ENCODE measurements at regions not wholly inside any gene's neighbourhood (a gene's known extent, or its start where the extent isn't known, plus 50 kb on each side); places are given as distances from the start of the nearest gene placed in this dataset.
"Not testable (repeated sequence)": the region's sequence is repeated elsewhere in the genome, so short reads cannot be mapped to it uniquely, and the experiment has no call there.

DNA sequence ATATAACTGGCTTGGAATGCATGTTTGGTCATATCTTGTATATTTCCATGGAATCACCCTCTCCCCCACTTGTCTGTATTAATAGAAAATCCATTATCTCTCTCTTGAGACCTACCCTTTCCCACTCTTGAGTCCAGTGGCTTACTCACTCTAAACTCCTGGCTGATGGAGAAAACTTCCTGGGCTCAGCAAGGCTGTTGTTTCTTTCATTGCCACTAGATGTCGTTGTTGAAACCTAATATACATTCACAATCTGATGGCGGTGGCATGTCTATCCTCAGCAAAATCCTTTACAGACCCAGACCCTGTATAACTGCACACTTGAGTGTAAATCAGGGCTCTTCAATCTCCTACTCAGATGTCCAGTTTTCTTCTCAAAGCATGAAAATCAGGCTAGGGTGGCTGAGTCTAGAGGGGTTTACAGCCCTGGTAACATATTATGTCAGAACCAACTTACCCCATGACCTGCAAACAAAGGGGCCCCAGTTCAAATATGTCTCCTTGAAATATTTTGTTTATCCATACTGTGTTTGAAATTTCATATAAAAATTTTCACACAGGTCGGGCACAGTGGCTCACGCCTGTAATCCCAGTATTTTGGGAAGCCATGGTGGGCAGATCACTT, 70.0 kb upstream of the FAM241A start:
- Histone ChIP-seq H3K27me3 (ENCODE audit: control insufficient read depth in 5 of 5, insufficient read depth in 4 of 5, low read length in 5 of 5) (no peaks in the 10 kb centered on the region), H3K4me1 (ENCODE audit: control insufficient read depth in 5 of 5, insufficient read depth in 5 of 5, low read length in 5 of 5) (peaks cover 0 to 5% (median 0%) of the 10 kb centered on the region in 5 donors), H3K4me3 (ENCODE audit: low read depth in 1 of 5, low read length in 5 of 5) (no peak overlapping the region), H3K27ac (ENCODE audit: low read depth, low read length) (no peak overlapping the region), H3K9me3 (ENCODE audit: control insufficient read depth in 5 of 5, low read length in 5 of 5) (peaks cover 0 to 3% (median 0%) of the 10 kb centered on the region in 5 donors), H3K36me3 (ENCODE audit: control insufficient read depth in 5 of 5, insufficient read depth in 5 of 5, low read length in 5 of 5) (no peaks in the 10 kb centered on the region), H3K9ac (ENCODE audit: low read length in 5 of 5) (no peak overlapping the region)

DNA sequence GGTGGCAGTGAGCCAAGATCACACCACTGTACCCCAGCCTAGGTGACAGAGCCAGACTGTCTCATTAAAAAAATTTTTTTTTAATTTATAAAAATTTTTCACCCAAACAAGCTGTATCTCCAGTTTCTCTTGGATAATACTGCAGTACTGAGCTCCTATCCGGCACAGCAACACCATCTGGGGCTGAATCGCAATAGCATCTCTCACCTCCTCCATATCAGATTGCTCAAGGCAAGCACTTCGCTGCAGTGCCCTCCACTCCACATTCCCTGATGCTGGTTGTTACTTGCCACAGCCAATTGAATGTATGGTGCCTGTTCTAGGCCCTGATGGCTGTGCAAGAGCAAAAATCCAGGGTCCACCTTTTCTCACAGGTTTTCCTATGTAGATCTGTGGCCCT, 69.3 kb upstream of the FAM241A start:
- Histone ChIP-seq H3K36me3 (ENCODE audit: control insufficient read depth in 5 of 5, insufficient read depth in 5 of 5, low read length in 5 of 5) (no peaks in the 10 kb centered on the region), H3K9me3 (ENCODE audit: control insufficient read depth in 5 of 5, low read length in 5 of 5) (peaks cover 0 to 3% (median 0%) of the 10 kb centered on the region in 5 donors), H3K4me1 (ENCODE audit: control insufficient read depth in 5 of 5, insufficient read depth in 5 of 5, low read length in 5 of 5) (peaks cover 0 to 5% (median 0%) of the 10 kb centered on the region in 5 donors), H3K9ac (ENCODE audit: low read length in 5 of 5) (no peak overlapping the region), H3K27me3 (ENCODE audit: control insufficient read depth in 5 of 5, insufficient read depth in 4 of 5, low read length in 5 of 5) (no peaks in the 10 kb centered on the region), H3K27ac (ENCODE audit: low read depth, low read length) (no peak overlapping the region), H3K4me3 (ENCODE audit: low read depth in 1 of 5, low read length in 5 of 5) (no peak overlapping the region)

- Histone ChIP-seq H3K9ac (ENCODE audit: low read length in 5 of 5) (no peak overlapping the region), H3K9me3 (ENCODE audit: control insufficient read depth in 5 of 5, low read length in 5 of 5) (peaks cover 0 to 3% (median 0%) of the 10 kb centered on the region in 5 donors), H3K4me3 (ENCODE audit: low read depth in 1 of 5, low read length in 5 of 5) (no peak overlapping the region), H3K27me3 (ENCODE audit: control insufficient read depth in 5 of 5, insufficient read depth in 4 of 5, low read length in 5 of 5) (no peaks in the 10 kb centered on the region), H3K4me1 (ENCODE audit: control insufficient read depth in 5 of 5, insufficient read depth in 5 of 5, low read length in 5 of 5) (peaks cover 0 to 5% (median 0%) of the 10 kb centered on the region in 5 donors), H3K36me3 (ENCODE audit: control insufficient read depth in 5 of 5, insufficient read depth in 5 of 5, low read length in 5 of 5) (no peaks in the 10 kb centered on the region), H3K27ac (ENCODE audit: low read depth, low read length) (no peak overlapping the region)
Measured at GRCh38 chr4:112076919-112077608, 68.2 kb upstream of the FAM241A start.

- Histone ChIP-seq H3K9ac (ENCODE audit: low read length in 5 of 5) (no peak overlapping the region), H3K4me1 (ENCODE audit: control insufficient read depth in 5 of 5, insufficient read depth in 5 of 5, low read length in 5 of 5) (peaks cover 0 to 11% (median 2%) of the 10 kb centered on the region in 5 donors), H3K36me3 (ENCODE audit: control insufficient read depth in 5 of 5, insufficient read depth in 5 of 5, low read length in 5 of 5) (no peaks in the 10 kb centered on the region), H3K4me3 (ENCODE audit: low read depth in 1 of 5, low read length in 5 of 5) (no peak overlapping the region), H3K9me3 (ENCODE audit: control insufficient read depth in 5 of 5, low read length in 5 of 5) (peaks cover 0 to 3% (median 0%) of the 10 kb centered on the region in 5 donors), H3K27ac (ENCODE audit: low read depth, low read length) (no peak overlapping the region), H3K27me3 (ENCODE audit: control insufficient read depth in 5 of 5, insufficient read depth in 4 of 5, low read length in 5 of 5) (no peaks in the 10 kb centered on the region)
Measured at GRCh38 chr4:112077743-112078142, 67.5 kb upstream of the FAM241A start.

GRCh38 chr4:112082954-112083586, 62.2 kb upstream of the FAM241A start:
- Histone ChIP-seq H3K27me3 (ENCODE audit: control insufficient read depth in 5 of 5, insufficient read depth in 4 of 5, low read length in 5 of 5) (no peaks in the 10 kb centered on the region), H3K36me3 (ENCODE audit: control insufficient read depth in 5 of 5, insufficient read depth in 5 of 5, low read length in 5 of 5) (no peaks in the 10 kb centered on the region), H3K27ac (ENCODE audit: low read depth, low read length) (peak overlapping the region; percentile 75), H3K4me1 (ENCODE audit: control insufficient read depth in 5 of 5, insufficient read depth in 5 of 5, low read length in 5 of 5) (peaks cover 0 to 33% (median 2%) of the 10 kb centered on the region in 5 donors), H3K9me3 (ENCODE audit: control insufficient read depth in 5 of 5, low read length in 5 of 5) (no peaks in the 10 kb centered on the region), H3K9ac (ENCODE audit: low read length in 5 of 5) (no peak overlapping the region), H3K4me3 (ENCODE audit: low read depth in 1 of 5, low read length in 5 of 5) (no peak overlapping the region)

DNA sequence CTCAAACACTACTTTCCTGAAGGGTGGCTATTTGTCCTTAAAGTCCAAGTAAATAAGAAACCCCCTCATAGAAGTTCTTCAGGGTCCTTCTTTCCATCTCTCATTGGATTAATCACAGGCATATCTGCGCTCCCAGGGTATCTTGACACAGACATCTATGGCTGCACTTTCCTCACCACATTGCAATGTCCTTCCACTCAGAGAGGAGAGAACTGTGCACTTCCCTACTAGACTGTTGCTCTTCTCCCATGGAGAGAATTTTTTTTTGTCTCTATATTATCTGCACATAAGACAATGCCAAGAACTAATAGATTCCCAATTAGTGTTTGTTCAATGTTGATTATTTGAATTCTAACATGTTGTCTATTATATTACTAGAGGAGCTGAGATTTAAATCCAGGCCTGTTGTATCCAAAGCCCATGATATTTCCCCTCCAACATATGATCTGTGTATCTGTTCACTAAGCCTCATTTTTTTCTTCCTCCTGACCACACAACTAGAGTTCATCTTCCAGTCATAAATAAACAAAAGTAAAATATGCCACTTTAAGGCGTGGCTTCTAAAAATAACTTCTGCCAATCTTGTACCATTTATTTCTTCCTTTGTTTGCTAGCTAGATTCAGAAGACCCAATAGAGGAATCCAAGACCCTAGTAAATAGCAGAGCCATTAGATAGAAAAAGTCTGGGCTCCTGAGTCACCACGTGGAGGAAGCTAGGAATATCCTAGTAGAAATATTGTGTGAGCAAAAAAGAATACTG, 61.5 kb upstream of the FAM241A start:
- no peaks in the 10 kb centered on the region for H3K9me3 ChIP-seq (ENCODE audit: control insufficient read depth in 5 of 5, low read length in 5 of 5)
- no peak overlapping the region for H3K9ac ChIP-seq (ENCODE audit: low read length in 5 of 5)
- H3K27me3 ChIP-seq (ENCODE audit: control insufficient read depth in 5 of 5, insufficient read depth in 4 of 5, low read length in 5 of 5), result no peaks in the 10 kb centered on the region
- no peaks in the 10 kb centered on the region for H3K36me3 ChIP-seq (ENCODE audit: control insufficient read depth in 5 of 5, insufficient read depth in 5 of 5, low read length in 5 of 5)
- no peak overlapping the region for H3K4me3 ChIP-seq (ENCODE audit: low read depth in 1 of 5, low read length in 5 of 5)
- peaks cover 0 to 33% (median 2%) of the 10 kb centered on the region in 5 donors for H3K4me1 ChIP-seq (ENCODE audit: control insufficient read depth in 5 of 5, insufficient read depth in 5 of 5, low read length in 5 of 5)
- peak overlapping the region; percentile 75 for H3K27ac ChIP-seq (ENCODE audit: low read depth, low read length)

- Histone ChIP-seq H3K27ac (ENCODE audit: low read depth, low read length) (peak overlapping the region; percentile 63), H3K9ac (ENCODE audit: low read length in 5 of 5) (no peak overlapping the region), H3K4me1 (ENCODE audit: control insufficient read depth in 5 of 5, insufficient read depth in 5 of 5, low read length in 5 of 5) (peaks cover 0 to 33% (median 2%) of the 10 kb centered on the region in 5 donors)
Measured at GRCh38 chr4:112085156-112086035, 59.9 kb upstream of the FAM241A start.

DNA sequence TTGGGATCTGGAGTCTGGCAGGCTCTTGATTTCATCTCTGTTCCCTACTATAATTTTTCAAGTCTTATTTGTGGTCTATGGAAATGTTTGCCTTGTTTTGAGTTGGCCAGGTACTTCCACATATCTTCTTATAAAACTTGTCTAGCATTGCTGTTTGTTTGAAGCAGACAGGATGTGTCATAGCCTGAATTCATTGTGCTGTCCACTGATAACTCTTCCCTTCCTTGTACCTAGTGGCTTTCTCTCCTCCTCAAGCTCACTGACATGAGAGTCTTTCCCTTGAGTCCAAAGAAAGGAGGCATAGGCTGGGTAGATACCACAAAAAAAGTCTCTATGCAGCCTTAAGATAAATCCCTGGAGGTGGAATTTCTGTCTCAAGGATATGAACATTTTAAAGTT, 59.2 kb upstream of the FAM241A start:
- Histone ChIP-seq H3K4me3 (ENCODE audit: low read depth in 1 of 5, low read length in 5 of 5) (no peak overlapping the region), H3K27me3 (ENCODE audit: control insufficient read depth in 5 of 5, insufficient read depth in 4 of 5, low read length in 5 of 5) (no peaks in the 10 kb centered on the region), H3K27ac (ENCODE audit: low read depth, low read length) (no peak overlapping the region), H3K36me3 (ENCODE audit: control insufficient read depth in 5 of 5, insufficient read depth in 5 of 5, low read length in 5 of 5) (no peaks in the 10 kb centered on the region), H3K9ac (ENCODE audit: low read length in 5 of 5) (no peak overlapping the region), H3K9me3 (ENCODE audit: control insufficient read depth in 5 of 5, low read length in 5 of 5) (no peaks in the 10 kb centered on the region), H3K4me1 (ENCODE audit: control insufficient read depth in 5 of 5, insufficient read depth in 5 of 5, low read length in 5 of 5) (peaks cover 0 to 33% (median 2%) of the 10 kb centered on the region in 5 donors)

More at GRCh38 chr4:112085156-112086035, 59.9 kb upstream of the FAM241A start:
- no peaks in the 10 kb centered on the region for H3K9me3 ChIP-seq (ENCODE audit: control insufficient read depth in 5 of 5, low read length in 5 of 5)
- no peak overlapping the region for H3K4me3 ChIP-seq (ENCODE audit: low read depth in 1 of 5, low read length in 5 of 5)
- no peaks in the 10 kb centered on the region for H3K36me3 ChIP-seq (ENCODE audit: control insufficient read depth in 5 of 5, insufficient read depth in 5 of 5, low read length in 5 of 5)
- H3K27me3 ChIP-seq (ENCODE audit: control insufficient read depth in 5 of 5, insufficient read depth in 4 of 5, low read length in 5 of 5), result no peaks in the 10 kb centered on the region

GRCh38 chr4:112086661-112087060, 58.6 kb upstream of the FAM241A start:
- not testable (repeated sequence) for H3K9ac ChIP-seq (ENCODE audit: low read length in 5 of 5); H3K27me3 ChIP-seq (ENCODE audit: control insufficient read depth in 5 of 5, insufficient read depth in 4 of 5, low read length in 5 of 5); H3K36me3 ChIP-seq (ENCODE audit: control insufficient read depth in 5 of 5, insufficient read depth in 5 of 5, low read length in 5 of 5); H3K27ac ChIP-seq (ENCODE audit: low read depth, low read length); H3K9me3 ChIP-seq (ENCODE audit: control insufficient read depth in 5 of 5, low read length in 5 of 5); H3K4me3 ChIP-seq (ENCODE audit: low read depth in 1 of 5, low read length in 5 of 5)
- peaks cover 0 to 33% (median 2%) of the 10 kb centered on the region in 5 donors for H3K4me1 ChIP-seq (ENCODE audit: control insufficient read depth in 5 of 5, insufficient read depth in 5 of 5, low read length in 5 of 5)

Data from subcutaneous abdominal adipose tissue (tissue), 5 donors.